Thyroid gland (tissue), 4 donors: ENCODE measurements at regions not wholly inside any gene's neighbourhood (a gene's known extent, or its start where the extent isn't known, plus 50 kb on each side); places are given as distances from the start of the nearest gene placed in this dataset.

Experiments used
- POLR2A ChIP-seq, 2 donors: fragments of 450-650 bp; IDR thresholded peaks; one replicate each; pipeline ENCODE4 v1.6.1; 2017; ENCODE audit warnings: antibody characterized with exemption in 2 of 2, mild to moderate bottlenecking in 2 of 2, moderate library complexity in 1 of 2
- TF ChIP-seq, protein P1 (sequence below), 6 experiments: fragments of 200-600 bp in 3 of 6; fragments of 450-650 bp in 3 of 6; sonication (generic) in 3 of 6; IDR thresholded peaks; one replicate each; pipeline ENCODE4 v1.5.1; 2016 to 2019; ENCODE audit warnings: antibody characterized with exemption in 6 of 6, mild to moderate bottlenecking in 2 of 6, inconsistent platforms in 1 of 6, moderate library complexity in 1 of 6

- TF ChIP-seq, protein P1, sequence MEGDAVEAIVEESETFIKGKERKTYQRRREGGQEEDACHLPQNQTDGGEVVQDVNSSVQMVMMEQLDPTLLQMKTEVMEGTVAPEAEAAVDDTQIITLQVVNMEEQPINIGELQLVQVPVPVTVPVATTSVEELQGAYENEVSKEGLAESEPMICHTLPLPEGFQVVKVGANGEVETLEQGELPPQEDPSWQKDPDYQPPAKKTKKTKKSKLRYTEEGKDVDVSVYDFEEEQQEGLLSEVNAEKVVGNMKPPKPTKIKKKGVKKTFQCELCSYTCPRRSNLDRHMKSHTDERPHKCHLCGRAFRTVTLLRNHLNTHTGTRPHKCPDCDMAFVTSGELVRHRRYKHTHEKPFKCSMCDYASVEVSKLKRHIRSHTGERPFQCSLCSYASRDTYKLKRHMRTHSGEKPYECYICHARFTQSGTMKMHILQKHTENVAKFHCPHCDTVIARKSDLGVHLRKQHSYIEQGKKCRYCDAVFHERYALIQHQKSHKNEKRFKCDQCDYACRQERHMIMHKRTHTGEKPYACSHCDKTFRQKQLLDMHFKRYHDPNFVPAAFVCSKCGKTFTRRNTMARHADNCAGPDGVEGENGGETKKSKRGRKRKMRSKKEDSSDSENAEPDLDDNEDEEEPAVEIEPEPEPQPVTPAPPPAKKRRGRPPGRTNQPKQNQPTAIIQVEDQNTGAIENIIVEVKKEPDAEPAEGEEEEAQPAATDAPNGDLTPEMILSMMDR (IDR thresholded peaks at IDR 0.05), result no peak
- TF ChIP-seq POLR2A (IDR thresholded peaks at IDR 0.05), result no peak
These were observed 91.3 kb upstream of the TMEM106B start for GRCh38 chr7:12119620-12120303.
